ENCODE measurements at regions not wholly inside any gene's neighbourhood (a gene's known extent, or its start where the extent isn't known, plus 50 kb on each side); places are given as distances from the start of the nearest gene placed in this dataset.

DNA sequence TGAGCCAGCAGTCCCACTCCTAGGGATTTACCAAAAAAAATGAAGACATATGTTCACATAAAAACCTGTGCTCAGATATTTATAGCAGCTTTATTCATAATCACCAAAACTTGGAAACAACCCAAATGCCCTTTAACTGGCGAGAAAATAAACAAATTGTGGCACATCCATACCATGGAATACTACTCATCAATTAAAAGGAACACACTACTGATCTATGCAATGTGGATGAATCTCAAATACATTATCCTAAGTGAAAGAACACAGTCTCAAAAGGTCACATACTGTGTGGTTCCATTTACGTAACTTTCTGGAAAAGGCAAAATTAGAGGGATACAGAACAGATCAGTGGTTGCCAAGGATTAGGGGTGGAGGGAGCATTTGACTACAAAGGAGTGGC, 394.5 kb downstream of the SHQ1 start:
- no peak for DNase-seq

DNA sequence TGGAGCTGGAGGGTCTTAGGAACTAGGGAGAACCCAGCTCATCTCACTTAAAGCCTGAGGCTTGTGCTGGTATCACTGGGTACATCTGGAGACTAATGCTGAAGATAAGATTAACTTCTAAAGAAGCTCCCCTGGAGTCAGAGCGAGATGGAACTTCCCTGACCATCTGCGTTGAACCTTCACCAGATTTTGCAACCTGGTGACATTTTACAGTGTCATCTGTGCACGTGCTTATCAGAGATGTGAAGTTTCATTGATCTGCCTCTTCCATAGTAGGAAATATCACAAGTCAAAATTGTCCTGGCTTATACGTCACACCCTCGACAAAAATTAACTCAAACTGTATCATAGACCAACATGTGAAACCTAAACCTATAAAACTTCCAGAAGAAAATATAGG, 395.5 kb downstream of the SHQ1 start:
- DNase-seq = no peak

DNA sequence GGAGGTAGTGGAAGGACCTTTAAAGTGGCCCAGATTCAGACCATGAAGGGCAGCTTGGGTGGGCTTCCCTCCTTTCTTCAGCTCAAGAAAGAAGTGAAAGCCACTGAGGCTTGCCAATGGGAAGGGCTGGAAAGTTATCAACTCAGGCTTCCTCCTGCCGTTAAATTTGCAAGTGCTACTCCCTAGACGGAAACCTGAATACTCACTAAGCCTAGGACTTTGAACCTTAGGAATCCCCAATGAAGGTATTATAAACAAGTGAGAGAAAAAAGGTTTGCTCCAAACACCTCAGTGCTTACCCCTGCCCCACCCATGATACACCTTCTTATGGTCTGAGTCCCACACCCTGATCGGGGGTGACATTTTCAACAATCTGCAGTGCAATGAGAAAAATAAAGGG, 396.4 kb downstream of the SHQ1 start:
- DNase-seq = no peak

DNA sequence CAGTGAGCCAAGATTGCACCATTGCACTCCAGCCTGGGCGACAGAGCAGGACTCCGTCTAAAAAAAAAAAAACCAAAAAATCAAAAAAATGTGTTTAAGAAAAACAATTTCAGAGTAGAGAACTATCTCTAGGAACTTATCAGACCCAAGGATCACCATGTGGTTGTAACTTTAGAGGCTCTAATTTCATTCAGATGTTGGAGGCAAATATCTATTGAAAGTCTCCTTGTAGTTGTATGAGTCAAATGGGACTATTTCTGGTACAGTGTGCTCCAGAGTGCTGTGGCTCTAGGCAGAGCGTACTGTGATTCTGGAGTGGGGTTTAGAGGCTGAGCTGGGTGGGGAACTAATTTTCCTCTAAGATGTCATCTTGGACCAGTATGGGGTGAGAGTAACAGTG, 398.7 kb downstream of the SHQ1 start:
- no peak for DNase-seq

DNA sequence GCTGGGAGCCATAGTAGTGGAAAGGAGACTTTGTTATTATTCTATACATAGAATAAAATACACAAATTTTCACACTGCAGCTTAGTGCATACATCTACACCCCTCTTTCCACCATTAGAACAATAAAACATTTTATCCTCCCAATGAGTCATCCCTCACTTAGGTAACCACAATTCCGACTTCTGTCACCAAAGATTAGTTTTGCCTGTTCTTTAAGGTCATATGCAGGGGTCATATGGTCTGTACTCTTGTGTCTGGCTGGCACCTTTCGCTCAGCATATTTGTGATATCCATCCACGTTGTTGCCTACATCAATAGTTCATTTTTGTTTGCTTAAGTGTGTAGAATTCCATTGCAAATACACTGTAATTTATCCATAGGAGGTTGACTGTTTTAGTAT, 399.4 kb downstream of the SHQ1 start:
- no peak for DNase-seq

DNA sequence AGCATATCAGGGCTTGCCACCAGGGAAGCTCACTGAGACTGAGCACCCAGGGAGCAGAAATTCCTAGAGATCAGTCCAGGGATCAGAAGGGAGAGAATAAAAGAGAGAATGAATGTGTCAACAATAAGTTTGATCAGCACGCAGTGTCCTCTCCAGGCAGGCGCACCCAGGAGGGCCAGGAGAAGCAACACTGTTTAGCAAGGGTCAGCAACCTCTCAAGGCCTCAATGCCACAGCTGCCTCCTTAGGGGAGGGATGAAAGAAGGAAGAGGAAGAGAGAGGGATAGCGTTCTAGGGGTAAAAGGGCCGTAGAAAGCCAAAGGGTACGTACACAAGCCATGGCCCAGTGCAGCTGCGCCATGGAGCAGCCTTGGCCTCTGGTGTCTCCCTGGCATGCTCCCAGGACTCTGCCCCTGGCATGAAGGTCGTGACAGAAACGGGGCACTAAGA, 399.8 kb downstream of the SHQ1 start:
- no peak for DNase-seq

DNA sequence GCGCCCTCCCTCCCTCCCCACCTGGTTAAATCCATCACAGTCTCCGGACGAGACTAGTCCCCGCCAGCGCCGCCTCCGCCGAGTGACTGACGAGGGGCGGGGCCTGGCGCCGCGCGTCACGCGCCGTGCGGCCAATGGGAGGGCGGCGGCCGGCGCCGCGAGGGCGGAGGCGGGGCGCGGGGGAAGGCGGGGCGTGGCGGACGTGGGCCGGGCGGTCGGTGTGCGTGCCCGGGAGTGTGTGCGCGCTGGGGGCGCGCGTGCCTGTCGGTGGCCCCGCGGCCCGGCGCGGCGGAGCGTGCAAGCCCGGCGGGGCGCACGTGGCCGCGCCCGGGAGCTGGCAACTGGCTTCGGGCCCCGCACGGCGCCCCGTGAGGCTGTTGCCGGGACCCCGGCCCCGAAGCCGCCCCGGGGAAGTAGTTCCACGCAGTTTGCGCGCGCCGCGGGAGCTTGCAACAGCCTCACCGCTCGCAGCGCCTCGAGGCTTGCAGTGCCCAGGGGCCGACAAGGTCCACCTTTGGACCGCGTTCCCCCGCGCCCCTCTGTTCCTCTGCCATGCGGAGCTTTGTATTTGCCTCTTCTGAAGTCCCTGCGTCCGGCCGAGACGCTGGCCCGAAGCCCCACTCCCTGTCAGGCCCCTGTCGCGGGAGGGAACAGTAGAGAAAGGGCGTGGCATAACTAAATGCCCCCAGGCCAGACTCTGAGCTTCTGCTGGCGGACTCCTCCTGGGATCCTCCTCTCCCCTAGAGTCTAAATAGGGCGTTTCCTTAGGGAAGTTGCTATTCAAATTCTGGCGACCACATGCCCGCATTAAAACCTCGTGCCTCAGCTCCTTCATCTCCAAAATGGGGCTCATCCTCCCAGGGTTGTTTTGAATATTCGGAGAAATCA, 400.9 kb downstream of the SHQ1 start:
- peak; percentile 93 for DNase-seq

DNA sequence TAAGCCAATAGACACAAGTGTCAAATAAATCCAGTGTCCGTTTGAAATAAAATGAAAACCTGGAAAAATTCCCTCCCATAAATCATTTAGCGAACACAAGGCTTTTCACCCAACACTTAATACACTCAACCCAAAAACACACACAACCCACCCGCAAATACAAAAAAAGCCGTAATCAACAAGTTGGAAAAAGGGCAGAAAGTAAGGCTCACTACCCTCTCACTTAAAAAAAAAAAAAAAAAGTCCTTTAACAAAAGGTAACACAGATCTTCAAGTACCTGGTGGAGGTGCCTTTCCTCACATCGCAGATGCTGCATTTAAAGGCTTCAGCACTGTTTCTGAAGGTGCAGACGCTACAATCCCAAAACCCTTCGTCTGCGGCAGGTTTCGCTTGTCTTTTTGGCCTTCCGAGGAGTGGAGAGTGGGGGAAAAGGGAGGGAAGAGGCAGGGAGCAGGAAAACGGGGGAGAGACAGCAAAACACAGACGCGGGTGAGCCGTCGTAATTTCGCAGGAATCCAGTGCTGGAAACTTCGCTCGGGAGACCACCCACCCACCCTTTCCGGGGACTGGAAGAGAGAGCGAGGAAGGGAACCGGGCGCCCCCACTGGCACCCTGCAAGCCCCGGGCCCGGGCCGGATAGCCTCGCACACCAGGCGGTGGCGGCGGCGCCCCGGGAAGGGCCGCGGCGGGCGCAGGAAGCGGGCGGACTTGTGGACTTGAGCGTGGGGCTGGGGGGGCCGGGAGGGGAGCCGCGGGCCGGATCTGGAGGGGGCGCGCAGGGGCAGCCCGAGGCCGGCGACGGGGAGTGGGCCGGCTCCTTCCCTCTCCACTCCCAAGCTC, 401.8 kb downstream of the SHQ1 start, which contains the start of gene RYBP:
RYBP (minus strand) TSS at position 404 of the 841 bp plus-strand sequence.
- peak; percentile 42 for DNase-seq

DNA sequence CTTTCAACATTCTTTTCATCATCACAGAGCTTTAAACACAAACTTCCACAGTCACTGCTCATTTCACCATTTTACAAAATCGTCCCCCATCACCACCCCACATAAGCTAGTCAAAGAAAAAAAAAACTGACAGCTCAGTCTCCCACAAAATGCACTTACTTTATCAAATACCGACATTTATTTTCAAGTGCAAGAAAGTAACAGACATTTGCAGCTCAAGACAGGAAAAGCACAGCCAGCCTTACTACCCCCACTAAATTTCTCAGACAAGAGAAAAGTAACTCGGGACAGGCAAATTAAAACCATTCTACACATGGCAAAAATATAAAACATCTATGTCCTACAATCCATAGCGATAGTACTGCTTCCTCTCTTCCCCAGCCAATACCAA, 402.4 kb downstream of the SHQ1 start:
- no peak for DNase-seq

DNA sequence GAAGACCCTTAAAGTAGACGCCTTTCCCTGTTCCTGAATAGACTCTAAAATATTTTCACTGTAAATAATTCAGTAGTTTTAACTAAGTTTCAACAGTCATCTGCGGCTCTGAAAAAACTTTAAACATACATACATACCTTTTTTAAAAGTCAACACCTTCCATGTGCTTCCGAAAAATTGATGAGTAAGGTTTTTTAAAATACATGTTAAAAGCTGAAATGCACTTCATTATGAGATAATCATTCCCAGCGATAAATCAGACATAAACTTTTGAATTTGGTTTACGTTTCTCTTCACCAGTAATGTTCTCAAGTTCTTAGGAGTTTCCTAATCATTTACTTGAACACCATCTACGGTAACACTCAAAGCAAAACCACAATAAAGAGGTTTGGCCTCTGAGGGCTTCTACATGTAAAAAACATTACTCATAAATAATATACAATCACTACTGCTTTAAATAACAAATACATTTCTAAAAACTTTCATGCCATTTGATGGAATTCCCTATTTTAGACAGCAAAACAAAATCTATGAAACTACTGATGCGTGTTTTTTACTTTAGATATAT, 403.5 kb downstream of the SHQ1 start:
- DNase-seq = no peak

DNA sequence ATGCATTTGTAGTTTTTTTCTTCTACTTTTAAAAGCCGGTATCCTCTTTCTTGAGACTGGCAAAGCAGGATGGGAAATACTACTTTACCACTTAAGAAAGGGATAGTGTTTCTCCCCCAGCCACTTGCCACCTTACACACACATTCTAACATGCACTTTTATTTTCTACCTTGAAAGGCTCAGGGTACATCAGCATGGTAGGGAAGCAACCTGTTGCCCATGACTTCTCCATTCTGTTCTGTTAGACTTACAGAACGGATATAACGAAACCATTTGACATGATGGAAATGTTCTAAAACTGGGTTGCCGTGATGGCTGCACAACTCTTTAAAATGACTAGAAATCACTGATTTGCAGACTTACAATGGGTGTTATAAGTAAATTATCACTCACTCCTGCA, 405.5 kb downstream of the SHQ1 start:
- DNase-seq = no peak

DNA sequence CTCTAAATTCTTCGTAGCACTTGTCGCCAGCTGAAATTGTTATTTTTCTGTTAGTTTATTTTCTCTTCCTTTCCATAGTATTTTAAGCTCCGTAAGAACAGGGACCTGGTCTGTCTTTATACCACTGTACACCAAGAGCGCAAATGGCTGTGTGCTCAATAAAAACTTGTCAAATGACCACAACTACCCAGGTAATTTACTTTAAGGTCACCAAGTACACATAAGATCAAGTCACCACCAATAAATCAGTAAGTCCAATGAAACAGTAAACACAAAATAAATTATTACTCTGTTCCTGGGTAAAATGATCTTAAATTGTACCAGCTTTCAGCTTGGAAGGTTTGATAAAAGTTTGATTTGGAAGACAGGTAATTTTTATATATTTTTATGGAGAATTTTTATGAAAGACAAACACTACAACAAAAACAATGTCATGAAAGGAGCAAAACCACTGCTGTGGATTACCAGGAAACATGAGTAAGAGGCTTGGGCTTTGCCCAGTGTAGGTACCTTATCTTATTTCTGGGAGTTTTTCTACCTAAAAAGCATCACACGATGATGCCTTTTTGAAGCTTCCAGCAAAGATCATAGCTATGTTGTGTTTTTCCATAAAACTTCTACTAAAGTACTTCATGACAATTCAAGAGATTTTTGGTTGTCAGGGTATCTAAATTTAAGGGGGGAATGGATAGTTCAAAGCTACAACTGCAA, 406.8 kb downstream of the SHQ1 start:
- peak; percentile 49 for DNase-seq

DNA sequence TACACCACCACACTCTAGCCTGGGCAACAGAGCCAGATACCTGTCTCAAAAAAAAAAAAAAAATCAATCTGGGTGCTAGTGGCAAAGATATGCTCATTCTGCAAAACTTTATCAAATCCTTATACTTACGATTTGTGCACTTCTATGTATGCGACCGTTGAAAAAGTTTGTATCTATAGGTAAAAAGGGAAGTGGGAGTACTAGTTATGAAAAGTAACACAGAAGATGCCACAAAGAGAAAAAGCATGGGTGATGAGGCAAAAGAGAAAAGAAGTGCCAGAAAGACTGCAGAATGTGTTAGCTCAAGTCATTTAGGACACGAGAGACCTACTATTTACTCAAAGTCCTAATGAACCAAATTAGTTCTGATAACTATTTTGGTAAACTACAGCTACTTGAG, 407.8 kb downstream of the SHQ1 start:
- no peak for DNase-seq

DNA sequence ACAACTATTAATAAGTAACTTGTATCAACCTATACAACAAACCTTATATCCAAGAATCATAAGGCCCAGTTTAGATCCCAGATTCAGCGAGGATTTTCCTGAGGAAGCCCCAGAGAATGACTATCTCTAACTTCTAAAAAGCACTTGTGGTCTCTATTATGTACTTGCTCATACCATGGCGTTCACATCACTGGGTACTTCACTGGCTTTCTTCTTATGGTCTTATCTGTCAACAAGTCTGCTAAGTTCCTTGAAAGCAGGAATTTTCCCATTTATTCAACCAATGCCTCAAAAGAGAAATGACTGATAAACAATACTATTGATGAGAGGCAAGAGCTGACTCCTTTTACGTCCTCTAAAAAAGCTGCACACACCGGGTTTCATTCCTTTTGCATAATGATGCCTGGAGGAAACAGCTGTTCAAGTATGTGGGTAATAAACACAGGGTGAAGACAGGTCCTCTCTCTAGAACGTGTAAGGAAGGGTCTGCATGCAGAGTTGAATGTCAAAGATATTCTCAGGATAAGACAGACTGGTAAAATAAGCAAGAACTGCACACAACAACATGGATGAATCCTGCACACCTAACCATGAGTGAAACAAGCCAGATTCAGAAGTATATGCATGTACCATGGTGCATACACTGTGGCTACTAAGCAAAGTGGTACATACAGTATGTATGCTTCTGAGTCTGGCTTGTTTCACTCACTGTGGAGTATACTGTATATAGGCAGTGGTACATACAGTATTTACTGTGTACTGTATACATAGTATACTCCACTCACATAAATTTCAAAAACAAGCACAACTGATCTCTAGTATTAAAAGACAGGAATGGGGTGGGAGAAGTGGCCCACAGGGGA, 408.7 kb downstream of the SHQ1 start:
- no peak for DNase-seq

DNA sequence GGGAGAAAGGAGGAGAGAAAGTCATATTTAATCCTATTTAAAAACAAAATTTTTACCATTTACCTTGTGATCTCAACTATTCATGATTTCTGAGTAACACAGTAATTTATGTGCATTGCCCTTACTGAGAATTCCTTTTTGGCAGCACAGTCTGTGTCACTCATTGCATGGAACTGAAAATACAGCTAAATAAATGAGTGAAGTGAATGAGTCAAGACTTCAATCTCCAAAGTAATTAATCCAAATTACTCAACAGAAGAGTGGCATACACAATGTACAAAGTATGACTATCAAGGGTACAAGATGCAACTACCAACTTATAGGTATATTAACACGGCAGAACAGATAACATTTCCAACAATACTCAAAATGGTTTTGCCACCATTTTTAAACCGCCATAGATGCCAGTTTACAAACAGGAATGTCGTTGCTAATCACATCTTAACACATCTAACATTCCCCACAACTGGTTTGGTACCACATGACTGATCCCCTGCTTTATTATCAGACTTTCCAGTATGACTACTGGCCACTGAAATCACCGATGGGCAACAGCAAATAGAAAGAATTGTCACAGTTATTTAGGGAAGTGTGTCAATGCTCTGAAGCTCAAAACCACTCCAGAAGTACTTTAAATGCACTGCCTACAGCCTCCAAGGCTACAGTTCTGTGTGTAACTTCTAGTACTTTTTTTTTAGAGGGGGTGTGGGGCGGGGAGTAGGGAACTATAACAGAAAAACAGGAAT, 410.4 kb downstream of the SHQ1 start:
- no peak for DNase-seq

DNA sequence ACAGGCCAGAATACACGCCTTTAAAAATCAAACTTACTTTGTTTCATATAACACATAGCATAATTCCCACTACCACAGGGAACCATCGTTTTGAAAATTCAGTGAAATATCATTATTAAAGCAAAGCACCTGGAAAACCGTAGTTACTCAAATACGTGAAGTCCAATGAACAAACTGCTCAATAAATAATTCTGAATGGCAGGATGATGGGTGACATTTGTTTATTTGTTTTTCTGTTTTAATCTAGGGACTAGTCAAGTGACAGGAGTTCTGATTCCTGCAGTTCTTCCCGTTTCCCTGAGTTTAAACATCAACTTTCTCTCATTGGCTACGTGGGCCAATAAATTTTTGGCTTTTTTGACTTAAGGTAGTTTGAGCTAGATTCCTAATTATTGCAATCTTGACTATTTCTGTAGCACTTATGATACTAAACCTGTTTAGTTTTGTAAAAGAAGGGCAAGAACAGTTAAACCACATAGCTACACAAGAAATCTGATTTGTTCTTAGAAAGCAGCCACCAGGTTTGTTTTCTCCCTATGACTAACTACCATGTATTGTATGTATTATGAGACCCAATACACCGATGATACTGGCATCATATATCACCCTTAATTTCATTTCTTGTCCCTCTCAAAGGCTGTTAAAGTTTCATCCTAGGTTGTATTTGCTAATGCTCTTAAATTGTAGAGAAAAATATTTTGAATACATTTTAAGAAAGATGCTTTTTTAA, 411.2 kb downstream of the SHQ1 start:
- DNase-seq = no peak

DNA sequence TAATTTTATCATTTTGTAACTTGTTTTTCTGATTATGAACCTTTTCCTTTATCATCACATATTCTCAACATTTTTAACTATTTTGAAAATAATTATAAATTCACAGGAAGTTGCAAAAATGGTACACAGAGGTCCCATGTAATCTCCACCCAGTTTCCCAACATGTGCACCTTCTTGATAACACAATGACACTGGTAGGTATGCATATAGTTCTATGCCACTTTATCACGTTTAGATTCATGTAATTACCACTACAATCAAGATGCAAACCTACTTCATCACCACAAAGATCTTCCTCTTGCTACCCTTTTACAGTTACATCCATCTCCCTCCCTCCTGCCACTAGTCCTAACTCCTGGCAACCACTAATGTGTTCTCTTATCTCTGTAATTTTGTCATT, 413.9 kb downstream of the SHQ1 start:
- DNase-seq = no peak

DNA sequence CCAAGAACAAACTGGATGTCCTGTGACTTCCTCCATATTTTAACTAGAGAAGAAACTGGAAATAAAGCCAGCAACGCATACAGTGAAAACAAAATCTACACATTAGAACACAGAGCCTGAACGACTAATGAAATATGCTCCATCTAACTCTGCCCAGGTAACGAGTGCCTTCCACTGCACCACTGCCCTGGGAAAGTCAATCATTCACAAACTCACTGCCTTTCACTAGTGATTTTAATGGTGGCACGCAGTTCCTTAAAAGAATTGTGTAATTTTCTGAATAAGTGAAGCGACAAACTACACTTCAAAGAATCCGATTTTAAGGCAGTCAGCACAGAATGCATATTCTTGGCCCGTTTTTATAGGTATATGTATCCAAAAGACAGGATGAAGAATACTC, 416.0 kb downstream of the SHQ1 start:
- DNase-seq = no peak

DNA sequence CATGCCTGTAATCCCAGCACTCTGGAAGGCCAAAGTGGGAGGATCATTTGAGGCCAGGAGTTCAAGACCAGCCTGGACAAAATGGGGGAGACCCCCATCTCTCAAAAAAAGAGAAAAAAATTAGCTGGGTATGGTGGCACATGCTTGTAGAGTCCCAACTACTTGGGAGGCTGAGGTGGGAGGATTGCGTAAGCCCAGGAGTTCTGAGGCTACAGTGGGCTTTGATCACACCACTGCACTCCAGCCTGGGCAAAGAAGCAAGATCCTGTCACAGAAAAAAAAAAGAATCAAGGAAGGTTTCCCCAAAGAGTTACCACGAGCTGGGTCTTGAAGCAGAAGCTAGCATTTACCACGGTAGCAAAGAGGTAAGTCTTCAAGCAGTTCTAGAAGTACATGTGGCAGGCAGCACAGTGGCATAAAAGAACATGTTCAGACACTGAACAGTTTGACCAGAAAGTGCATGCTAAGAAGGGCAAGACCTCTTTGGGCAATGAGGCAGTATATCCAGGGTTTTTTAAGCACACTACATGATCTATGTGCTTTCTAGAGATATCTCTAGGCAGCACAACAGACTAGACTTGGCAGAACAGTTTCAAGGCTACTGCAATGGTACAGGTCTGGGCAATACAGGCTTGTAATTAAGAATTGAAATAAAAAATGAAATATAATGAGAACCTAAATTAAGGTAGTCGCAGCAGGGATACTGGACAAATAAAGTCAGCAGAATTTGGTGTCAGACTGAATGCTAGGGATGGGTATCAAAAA, 418.5 kb downstream of the SHQ1 start:
- DNase-seq = no peak

DNA sequence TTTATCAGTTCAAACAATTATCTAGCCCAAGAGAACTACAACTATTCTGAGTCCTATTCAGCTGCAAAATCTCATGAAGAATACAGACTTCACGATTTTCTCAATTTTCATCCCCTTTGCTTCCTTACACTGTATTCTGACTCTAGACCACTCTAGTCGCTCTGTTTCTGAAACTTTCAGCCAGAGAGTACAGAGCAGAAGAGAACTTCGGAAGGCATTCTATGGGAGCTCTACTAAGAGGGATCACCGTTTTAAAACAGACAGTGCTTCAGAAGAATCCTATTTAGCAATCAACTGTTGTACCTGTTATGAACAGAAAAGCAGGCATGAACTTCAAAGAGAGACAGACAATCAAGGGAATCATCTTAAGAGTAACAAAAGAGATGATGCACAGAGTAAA, 419.4 kb downstream of the SHQ1 start:
- no peak for DNase-seq

All from dermis blood vessel endothelial cell (primary cell).